ENCODE measurements at regions not wholly inside any gene's neighbourhood (a gene's known extent, or its start where the extent isn't known, plus 50 kb on each side); places are given as distances from the start of the nearest gene placed in this dataset.

DNA sequence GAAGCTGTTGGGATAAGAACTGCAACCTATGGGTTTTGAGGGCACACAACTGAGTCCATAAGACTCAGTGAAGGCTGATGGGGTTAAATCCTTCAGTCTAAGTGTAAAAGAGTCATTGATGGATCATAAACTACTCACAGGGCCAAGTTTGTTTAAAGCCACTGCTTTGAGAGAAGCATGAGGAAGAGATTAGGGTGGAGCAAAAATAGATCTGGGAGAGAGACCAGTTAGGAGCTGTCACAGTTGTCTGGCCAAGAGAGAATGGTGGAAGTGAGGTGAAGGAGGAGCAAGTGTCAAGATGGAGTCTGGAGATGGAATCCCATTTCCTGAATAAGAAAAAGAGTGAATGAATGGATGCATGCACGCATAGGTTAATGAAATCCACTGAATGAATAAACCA, 379.1 kb upstream of the CDH11 start:
- TF ChIP-seq, protein P1, sequence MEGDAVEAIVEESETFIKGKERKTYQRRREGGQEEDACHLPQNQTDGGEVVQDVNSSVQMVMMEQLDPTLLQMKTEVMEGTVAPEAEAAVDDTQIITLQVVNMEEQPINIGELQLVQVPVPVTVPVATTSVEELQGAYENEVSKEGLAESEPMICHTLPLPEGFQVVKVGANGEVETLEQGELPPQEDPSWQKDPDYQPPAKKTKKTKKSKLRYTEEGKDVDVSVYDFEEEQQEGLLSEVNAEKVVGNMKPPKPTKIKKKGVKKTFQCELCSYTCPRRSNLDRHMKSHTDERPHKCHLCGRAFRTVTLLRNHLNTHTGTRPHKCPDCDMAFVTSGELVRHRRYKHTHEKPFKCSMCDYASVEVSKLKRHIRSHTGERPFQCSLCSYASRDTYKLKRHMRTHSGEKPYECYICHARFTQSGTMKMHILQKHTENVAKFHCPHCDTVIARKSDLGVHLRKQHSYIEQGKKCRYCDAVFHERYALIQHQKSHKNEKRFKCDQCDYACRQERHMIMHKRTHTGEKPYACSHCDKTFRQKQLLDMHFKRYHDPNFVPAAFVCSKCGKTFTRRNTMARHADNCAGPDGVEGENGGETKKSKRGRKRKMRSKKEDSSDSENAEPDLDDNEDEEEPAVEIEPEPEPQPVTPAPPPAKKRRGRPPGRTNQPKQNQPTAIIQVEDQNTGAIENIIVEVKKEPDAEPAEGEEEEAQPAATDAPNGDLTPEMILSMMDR (IDR thresholded peaks at IDR 0.05) = no peak
- TF ChIP-seq POLR2A (IDR thresholded peaks at IDR 0.05) = no peak
- no peak for TF ChIP-seq POLR2AphosphoS5 (IDR thresholded peaks at IDR 0.05)
